Breast epithelium (tissue), 4 donors: ENCODE measurements at regions not wholly inside any gene's neighbourhood (a gene's known extent, or its start where the extent isn't known, plus 50 kb on each side); places are given as distances from the start of the nearest gene placed in this dataset.
A peak's percentile ranks its signal among the peaks of the same experiment; 100 is the strongest.

Source experiments
- DNase-seq, 2 donors: peaks; one replicate each; pipeline ENCODE4 v3.0.0-alpha.2; 2019; ENCODE audit warnings: low spot score in 2 of 2
- H3K27ac ChIP-seq, 2 donors: fragments of 200-600 bp; sonication (generic) in 1 of 2; one replicate each; pipeline ENCODE4 v1.5.1; 2016 to 2019; ENCODE audit warnings: mild to moderate bottlenecking in 1 of 2
- H3K27me3 ChIP-seq, 2 donors: fragments of 200-600 bp; sonication (generic) in 1 of 2; one replicate each; pipeline versions ENCODE4 v1.5.1 to v1.6.0; 2017 to 2019; ENCODE audit warnings: control low read depth in 1 of 2, mild to moderate bottlenecking in 1 of 2
- H3K36me3 ChIP-seq: fragments of 200-600 bp; one replicate; pipeline ENCODE4 v1.5.1; 2019
- H3K4me1 ChIP-seq, 2 donors: fragments of 200-600 bp; sonication (generic); one replicate each; pipeline ENCODE4 v1.5.1; 2016 to 2019; ENCODE audit warnings: control low read depth in 1 of 2
- H3K4me3 ChIP-seq, 3 donors: fragments of 200-600 bp; sonication (generic); 1 replicate in 2 of 3; 2 replicates in 1 of 3; pipeline ENCODE4 v1.5.1; 2016 to 2019; ENCODE audit warnings: mild to moderate bottlenecking in 3 of 3, moderate library complexity in 2 of 3
- H3K9me3 ChIP-seq, 2 donors: fragments of 200-600 bp; sonication (generic) in 1 of 2; one replicate each; pipeline ENCODE4 v1.5.1; 2016 to 2019; ENCODE audit warnings: control low read depth in 1 of 2
- CTCF ChIP-seq, 3 donors: fragments of 450-650 bp; IDR thresholded peaks; one replicate each; pipeline ENCODE4 v1.5.1; 2016 to 2017; ENCODE audit warnings: antibody characterized with exemption in 3 of 3, mild to moderate bottlenecking in 3 of 3, moderate library complexity in 3 of 3
- POLR2A ChIP-seq: fragments of 450-650 bp; IDR thresholded peaks from one replicate; pipeline ENCODE4 v1.6.1; 2016; ENCODE audit warnings: antibody characterized with exemption, mild to moderate bottlenecking, moderate library complexity
- POLR2AphosphoS5 ChIP-seq, 3 donors: sonication (generic); formaldehyde crosslinking; IDR thresholded peaks; one replicate each; pipeline ENCODE4 v1.6.1; 2017; ENCODE audit warnings: antibody characterized with exemption in 3 of 3
- intact Hi-C: fragments of 100-400 bp; cut with DNase I; formaldehyde crosslinking; loops from one replicate; pipeline ENCODE4 v1.15.1; 2023; ENCODE audit warnings: low total_unique reads

- Histone ChIP-seq H3K36me3 (no peaks in the 10 kb centered on the region), H3K9me3 (no peaks in the 10 kb centered on the region), H3K27ac (peak overlapping the region; percentile 84 to 90), H3K4me3 (peak overlapping the region in 1 of 3 donors; percentile 39), H3K27me3 (no peaks in the 10 kb centered on the region), H3K4me1 (peaks cover 6 to 13% of the 10 kb centered on the region in 2 donors)
- DNase-seq = peak in 1 of 2 donors; percentile 32
- intact Hi-C loops = no loop called here
- no peak for TF ChIP-seq POLR2AphosphoS5 (IDR thresholded peaks at IDR 0.05)
- no peak for TF ChIP-seq POLR2A
Observed at GRCh38 chr10:128927497-128928161, 539.4 kb upstream of the MGMT start.

- H3K4me3 ChIP-seq = peak overlapping the region in 1 of 3 donors; percentile 39
- no peaks in the 10 kb centered on the region for H3K27me3 ChIP-seq
- H3K9me3 ChIP-seq = no peaks in the 10 kb centered on the region
- peak overlapping the region; percentile 84 to 90 for H3K27ac ChIP-seq
- no peak for DNase-seq
- intact Hi-C loops = no loop called here
- no peak for TF ChIP-seq POLR2A
- TF ChIP-seq POLR2AphosphoS5 (IDR thresholded peaks at IDR 0.05) = no peak
- no peak for TF ChIP-seq CTCF (IDR thresholded peaks at IDR 0.05)
- H3K36me3 ChIP-seq = no peaks in the 10 kb centered on the region
- peaks cover 6 to 13% of the 10 kb centered on the region in 2 donors for H3K4me1 ChIP-seq
Observed at GRCh38 chr10:128928231-128928836, 538.7 kb upstream of the MGMT start.

- Histone ChIP-seq H3K4me3 (no peak overlapping the region), H3K4me1 (peaks cover 6 to 13% of the 10 kb centered on the region in 2 donors), H3K27ac (no peak overlapping the region), H3K9me3 (no peaks in the 10 kb centered on the region), H3K27me3 (no peaks in the 10 kb centered on the region), H3K36me3 (no peaks in the 10 kb centered on the region)
- DNase-seq = no peak
- TF ChIP-seq POLR2A = no peak
- TF ChIP-seq POLR2AphosphoS5 (IDR thresholded peaks at IDR 0.05) = no peak
- intact Hi-C loops = no loop called here
Observed at GRCh38 chr10:128929131-128929530, 537.9 kb upstream of the MGMT start.

- Histone ChIP-seq H3K27me3 (no peaks in the 10 kb centered on the region), H3K27ac (no peak overlapping the region), H3K36me3 (no peaks in the 10 kb centered on the region), H3K9me3 (no peaks in the 10 kb centered on the region), H3K4me3 (no peak overlapping the region), H3K4me1 (peaks cover 6 to 13% of the 10 kb centered on the region in 2 donors)
- no peak for DNase-seq
- no peak for TF ChIP-seq POLR2AphosphoS5 (IDR thresholded peaks at IDR 0.05)
- intact Hi-C loops = no loop called here
Observed at GRCh38 chr10:128929767-128930166, 537.3 kb upstream of the MGMT start.

- no peak for DNase-seq
- Histone ChIP-seq H3K27ac (no peak overlapping the region), H3K4me3 (no peak overlapping the region), H3K4me1 (peaks cover 6 to 13% of the 10 kb centered on the region in 2 donors), H3K9me3 (no peaks in the 10 kb centered on the region), H3K36me3 (no peaks in the 10 kb centered on the region), H3K27me3 (no peaks in the 10 kb centered on the region)
- intact Hi-C loops = no loop called here
- TF ChIP-seq POLR2AphosphoS5 (IDR thresholded peaks at IDR 0.05) (no peak), POLR2A (no peak), CTCF (IDR thresholded peaks at IDR 0.05) (no peak)
Observed at GRCh38 chr10:128930515-128930914, 536.5 kb upstream of the MGMT start.

GRCh38 chr10:128932071-128932820, 534.8 kb upstream of the MGMT start:
- Histone ChIP-seq H3K27me3 (no peaks in the 10 kb centered on the region), H3K4me3 (no peak overlapping the region), H3K27ac (no peak overlapping the region), H3K4me1 (peaks cover 5 to 6% of the 10 kb centered on the region in 2 donors), H3K36me3 (no peaks in the 10 kb centered on the region), H3K9me3 (no peaks in the 10 kb centered on the region)
- intact Hi-C loops = no loop called here
- DNase-seq = no peak
- no peak for TF ChIP-seq POLR2AphosphoS5 (IDR thresholded peaks at IDR 0.05)
- TF ChIP-seq POLR2A = no peak
- no peak for TF ChIP-seq CTCF (IDR thresholded peaks at IDR 0.05)
